HG03066 (cell line): ENCODE measurements at regions not wholly inside any gene's neighbourhood (a gene's known extent, or its start where the extent isn't known, plus 50 kb on each side); places are given as distances from the start of the nearest gene placed in this dataset.

Experiments
- ATAC-seq: cut with Tn5 transposase; IDR thresholded peaks from one replicate; pipeline ENCODE4 v1.9.1; 2021; ENCODE audit warnings: low read depth; ENCODE audit not compliant: unreplicated experiment

DNA sequence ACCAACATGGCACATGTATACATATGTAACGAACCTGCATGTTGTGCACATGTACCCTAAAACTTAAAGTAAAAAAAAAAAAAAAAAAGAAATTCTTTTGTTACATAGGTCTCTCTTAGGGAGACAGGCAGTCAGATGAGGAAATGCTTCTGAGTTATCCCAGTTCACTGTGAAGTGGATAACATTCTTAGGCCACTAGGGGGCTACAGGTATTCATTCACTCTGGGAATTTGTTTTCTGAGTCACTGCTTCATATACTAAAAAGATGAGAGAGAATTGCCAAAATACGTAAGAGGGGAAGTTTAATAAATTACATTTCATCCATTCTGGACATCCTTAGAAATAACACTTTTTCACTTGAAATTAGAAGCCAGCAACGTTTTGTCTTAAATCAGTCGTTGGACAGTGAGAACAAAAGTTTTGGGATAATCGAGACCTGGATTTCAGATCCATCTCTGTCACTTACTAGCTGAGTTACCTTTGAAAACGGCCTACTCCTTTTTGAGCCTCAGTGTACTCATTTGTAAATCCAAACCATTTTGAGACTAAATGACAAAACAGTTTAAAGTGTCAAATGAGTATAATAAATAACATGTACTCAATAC lies 738.4 kb upstream of the ALCAM start:
- no peak for ATAC-seq

DNA sequence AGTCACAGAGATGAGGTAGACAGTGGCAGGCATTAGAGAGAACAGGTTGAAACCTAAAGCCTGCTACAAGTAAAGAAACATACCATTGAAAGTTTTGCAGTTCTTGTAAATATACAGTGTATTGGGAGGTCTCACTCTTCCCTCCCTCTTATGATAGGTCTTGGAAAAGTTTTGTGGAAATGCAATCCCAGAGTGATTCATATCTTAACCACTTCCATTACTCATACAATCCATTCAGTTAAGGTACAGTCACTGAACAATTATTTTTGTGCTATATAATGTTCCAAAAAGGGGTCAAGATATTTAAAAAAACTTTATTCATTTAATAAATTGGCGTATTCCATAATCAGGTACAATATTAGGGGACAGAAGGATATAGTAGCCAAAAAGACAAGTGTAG lies 737.7 kb upstream of the ALCAM start:
- ATAC-seq, result no peak

DNA sequence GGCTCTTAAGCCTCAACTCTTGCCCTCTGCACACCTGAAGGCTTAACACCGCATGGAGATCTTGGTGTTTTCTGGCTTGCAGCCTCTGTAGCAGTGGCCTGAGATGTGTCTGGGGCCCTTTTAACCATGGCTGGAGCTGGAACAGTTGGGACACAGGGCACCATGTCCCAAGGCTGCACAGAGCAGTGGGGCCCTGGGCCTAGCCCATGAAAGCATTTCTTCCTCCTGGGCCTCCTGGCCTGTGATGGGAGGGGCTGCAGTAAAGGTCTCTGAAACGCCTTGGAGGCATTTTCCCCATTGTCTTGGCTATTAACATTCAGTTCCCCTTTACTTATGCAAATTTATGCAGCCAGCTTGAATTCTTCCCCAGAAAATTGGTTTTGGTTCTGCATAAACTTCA lies 735.5 kb upstream of the ALCAM start:
- ATAC-seq, result no peak

DNA sequence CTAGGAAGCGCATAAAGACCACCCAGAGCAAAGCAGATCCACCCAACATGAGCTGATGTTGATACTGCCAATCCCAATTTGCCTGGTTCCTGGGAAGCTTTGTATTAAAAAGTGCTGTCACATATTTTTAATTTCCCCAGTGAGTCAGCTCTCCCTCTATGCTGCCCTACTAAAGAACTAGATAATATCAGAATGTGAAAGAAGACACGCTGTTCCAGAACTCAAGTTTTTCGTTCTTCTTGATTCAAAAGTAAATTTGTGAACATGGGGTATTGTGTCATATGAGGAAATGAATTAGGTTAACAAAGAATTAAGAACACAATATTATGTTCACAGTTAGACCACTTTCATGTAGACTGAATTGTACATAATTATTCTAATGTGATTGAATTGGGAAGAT lies 734.2 kb upstream of the ALCAM start:
- no peak for ATAC-seq

DNA sequence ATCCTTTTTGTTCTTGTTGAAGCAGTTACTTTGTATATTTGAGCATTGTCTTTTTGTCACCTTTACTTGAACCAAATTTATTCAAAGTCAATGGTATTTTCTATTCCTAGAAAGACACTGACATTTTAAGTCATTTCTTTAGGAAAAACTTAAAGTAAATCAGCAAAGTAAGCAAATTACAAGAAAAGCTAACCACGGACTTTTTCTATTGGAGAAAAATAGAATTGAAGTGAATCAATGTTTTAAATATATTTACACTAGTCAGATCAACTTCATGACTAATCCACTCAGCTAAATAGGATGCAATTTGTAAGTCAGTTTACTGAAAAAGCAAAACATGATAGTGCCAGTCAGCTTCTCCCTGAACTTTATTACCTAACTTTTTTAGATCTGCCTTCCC lies 733.8 kb upstream of the ALCAM start:
- no peak for ATAC-seq

DNA sequence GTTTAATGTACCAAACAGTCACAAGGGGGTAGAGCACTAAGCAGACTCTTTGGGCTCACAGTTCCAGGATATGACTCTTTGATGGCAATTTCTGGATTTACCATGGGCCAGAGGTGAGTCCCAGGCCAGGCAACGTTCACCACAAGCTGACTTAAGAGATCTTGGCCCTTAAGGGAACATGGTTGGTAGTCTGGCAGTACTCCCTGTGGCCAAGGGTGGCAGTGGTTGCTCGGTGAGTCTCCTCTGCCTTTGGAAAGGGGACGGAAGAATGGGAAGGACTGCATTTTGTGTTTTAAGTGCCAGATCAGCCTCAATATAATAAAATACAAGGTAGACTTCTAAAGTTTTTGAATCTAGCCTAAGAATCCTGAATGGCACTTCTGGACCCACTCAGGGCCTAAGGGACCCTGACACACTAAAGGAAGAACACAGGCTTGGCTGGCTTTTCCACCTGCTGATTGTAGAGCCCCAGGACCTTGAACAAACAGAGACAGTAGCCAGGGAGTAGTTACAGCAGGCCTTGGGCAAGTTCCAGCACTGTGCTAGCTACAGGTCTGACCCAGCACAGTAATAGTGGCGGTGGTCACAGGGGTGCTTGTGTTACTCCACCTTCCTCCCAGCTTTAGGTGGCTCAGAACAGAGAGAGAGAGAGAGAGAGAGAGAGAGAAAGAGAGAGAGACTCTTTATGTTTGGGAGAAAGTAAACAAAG lies 730.7 kb upstream of the ALCAM start:
- ATAC-seq, result no peak

DNA sequence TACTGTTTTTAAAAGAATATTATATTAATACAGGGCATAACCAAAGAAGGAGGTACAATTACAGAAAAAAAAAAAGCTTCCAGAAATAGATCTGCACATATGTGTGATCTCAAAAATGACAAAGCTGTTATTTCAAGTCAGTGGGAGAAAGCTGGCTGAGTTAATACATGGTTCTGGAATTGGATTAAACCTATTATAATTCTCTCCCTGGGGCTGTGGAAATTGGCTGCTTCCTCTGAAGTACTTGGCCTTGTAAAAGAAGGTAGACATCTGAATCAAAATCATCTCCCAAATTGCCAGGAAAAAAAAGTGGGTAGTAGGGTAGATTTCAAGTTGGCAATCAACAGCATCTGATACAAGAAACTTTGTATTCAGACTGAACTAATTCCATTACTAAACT lies 723.9 kb upstream of the ALCAM start:
- ATAC-seq, result no peak

DNA sequence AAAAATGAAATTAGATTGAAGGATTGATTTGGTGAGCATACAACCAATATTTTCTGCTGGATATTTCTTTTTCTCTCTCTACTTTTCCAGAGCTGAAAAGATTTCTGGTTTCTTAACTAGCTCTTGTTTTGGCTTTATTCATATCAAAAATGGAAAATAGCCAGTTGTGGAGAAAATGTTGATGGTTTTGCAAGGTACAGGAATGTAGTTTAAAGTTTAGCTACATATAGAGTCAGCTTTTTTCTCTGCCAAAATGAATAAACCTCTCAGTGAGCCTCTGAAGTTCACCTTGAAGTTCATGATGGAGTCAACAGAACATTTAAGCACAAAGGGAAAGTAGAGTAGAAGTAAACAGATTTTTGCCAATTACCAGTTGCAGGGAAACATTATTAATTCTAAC lies 720.5 kb upstream of the ALCAM start:
- no peak for ATAC-seq

DNA sequence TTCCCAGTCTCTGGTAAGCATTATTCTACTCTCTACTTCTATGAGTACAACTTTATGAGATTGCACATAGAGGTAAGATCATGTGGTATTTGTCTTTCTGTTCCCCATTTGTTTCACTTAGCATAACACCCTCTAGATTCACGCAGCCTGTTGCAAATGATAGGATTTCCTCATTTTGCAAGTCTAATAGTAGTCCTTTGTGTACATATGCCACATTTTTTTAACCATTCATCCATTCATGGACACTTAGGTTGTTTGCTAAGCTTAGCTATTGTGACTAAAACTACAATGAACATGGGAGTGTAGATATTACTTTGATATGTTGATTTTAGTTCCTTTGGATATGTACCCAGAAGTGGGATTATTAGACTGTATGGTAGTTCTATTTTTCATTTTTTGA lies 717.9 kb upstream of the ALCAM start:
- ATAC-seq, result no peak

DNA sequence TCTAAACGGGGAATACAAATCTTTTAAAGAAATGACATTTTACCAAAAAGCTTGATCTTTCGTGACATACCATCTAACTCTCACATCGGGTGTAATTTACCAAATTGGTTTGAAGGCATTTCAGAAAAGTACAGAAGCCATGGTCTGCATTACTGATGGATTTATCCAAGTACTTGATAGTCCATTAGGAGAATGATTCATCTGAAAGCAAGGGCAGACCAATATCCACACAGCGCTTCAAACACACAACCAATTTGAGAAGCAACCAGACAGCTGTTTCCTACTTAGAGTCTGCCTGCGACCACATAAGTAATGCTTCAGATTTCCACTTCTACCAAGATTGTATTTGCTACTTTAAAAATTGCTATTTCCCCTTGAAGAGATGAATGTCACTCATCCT lies 697.6 kb upstream of the ALCAM start:
- no peak for ATAC-seq

DNA sequence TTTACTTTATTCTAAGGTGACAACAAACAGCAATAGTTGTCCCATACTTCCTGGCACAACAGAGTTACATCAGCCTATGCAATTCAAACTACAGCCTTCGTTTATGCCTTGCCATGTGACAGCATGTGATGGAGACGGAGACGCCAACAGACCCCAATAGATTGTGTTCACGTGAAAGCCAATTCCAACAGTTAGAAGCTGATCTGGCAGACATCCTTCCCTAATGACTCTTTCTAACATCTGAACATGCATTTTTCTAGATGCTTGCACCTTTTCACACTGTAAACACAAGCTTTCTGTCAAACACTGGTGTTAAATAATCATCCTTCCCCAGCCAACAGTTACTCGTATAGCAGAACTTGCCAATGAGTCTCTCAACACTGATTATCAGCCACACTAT lies 694.4 kb upstream of the ALCAM start:
- no peak for ATAC-seq

DNA sequence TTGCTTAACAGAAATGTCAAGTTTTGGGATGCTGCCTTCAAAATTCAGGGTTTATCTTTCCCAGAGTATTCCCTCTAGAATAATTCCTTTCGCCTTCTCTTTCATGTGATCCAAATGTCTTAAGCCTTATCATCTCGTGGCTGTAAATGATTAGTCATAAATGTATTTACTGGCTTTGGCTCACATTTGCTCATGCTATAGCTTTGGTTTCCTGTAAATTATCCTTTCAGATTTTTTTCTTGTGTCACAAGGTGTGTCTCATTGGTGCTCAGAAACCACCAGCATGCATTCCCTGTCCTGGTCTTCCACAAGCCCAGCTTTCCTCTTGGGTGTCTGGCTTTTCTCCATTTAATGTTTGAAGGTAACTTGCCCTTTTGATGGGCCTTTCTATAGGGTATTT lies 692.7 kb upstream of the ALCAM start:
- ATAC-seq, result no peak

DNA sequence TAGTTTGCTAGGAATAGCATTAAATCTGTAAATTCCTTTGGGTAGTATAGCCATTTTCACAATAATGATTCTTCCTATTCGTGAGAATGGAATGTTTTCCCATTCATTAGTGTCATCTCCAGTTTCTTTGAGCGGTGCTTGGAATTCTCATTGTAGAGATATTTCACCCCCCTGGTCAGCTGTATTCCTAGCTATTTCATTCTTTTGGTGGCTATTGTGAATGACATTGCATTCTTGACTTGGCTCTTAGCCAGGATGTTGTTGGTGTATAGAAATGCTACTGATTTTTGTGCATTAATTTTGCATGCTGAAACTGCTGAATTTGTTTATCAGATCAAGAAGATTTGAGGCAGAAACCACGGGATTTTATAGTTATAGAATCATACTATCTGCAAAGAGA lies 690.5 kb upstream of the ALCAM start:
- no peak for ATAC-seq

DNA sequence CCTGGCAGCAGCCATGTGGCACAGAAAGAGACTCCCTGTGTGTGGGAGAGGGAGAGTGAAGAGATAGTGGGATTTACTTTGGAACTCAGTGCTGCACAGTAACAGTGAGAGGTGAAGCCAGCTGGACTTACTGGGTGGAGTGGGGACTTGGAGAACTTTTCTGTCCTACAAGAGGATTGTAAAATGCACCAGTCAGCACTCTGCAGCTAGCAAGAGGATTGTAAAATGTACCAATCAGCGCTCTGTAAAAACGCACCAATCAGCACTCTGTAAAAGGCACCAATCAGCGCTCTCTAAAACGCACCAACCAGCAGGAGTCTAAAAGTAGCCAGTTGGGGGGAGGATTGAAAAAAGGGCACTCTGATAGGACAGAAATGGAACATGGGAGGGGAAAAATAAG lies 688.8 kb upstream of the ALCAM start:
- no peak for ATAC-seq

DNA sequence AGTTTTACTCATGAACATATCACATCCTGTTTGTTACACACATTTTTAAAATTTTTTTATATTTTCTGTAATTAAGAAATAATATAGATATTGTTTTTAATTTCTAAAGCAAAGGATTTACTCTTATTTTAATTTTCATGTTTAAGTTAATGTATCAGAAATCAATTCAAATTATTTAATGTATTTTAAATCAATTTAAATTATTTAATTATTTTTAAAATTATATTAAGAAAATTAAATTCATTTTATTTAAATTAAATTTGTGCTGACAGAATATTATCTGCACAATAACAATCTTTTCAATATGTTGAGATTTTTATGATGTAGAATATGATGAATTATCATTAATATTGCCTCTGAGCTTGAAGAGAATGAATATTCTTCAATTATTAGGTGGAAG lies 681.2 kb upstream of the ALCAM start:
- no peak for ATAC-seq

DNA sequence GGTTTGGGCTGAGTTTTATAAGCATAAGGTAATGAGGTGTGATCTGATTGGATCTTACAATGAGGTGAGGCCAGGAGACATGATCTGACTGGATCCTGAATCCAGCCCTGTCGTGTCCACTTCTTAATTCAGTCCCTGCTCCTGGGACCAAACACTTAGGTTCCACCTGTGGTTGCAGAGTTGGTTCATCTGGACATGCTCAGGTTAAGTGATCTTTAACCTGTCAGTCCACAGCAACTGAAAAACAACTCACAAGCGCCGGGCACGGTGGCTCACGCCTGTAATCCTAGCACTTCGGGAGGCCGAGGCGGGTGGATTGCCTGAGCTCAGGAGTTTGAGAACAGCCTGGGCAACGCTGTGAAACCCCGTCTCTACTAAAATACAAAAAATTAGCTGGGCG lies 679.3 kb upstream of the ALCAM start:
- ATAC-seq, result no peak

DNA sequence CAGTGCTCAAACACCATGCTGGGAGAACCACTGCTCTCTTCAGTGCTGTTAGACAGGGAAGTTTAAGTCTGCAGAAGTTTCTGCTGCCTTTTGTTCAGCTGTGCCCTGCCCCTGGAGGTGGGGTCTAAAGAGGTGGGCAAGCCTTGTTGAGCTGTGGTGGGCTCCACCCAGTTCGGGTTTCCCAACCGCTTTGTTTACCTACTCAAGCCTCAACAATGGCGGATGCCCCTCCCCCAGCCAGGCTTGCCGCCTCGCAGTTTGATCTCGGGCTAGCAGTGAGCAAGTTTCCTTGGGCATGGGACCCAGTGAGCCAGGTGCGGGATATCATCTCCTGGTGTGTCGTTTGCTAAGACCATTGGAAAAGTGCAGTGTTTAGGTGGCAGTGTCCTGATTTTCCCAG lies 670.2 kb upstream of the ALCAM start:
- no peak for ATAC-seq

DNA sequence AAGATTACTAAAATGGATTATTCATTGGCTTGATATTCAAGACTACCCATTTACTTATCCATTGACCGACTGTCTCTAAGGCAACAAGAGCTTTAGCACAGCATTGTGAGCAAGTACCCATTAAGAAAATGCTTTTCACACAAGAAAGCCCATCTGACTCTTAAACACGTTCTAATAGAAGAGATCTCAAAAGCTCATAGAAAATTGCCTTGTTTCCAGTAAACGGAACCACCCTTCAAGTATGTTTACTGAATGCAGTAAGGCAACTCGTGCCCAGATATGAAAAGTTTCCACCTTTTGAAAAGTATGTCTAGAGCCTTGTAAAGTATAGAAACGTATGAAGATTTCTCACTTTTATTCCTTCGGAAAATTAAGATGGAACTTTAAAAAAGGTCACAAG lies 655.3 kb upstream of the ALCAM start:
- ATAC-seq, result no peak

DNA sequence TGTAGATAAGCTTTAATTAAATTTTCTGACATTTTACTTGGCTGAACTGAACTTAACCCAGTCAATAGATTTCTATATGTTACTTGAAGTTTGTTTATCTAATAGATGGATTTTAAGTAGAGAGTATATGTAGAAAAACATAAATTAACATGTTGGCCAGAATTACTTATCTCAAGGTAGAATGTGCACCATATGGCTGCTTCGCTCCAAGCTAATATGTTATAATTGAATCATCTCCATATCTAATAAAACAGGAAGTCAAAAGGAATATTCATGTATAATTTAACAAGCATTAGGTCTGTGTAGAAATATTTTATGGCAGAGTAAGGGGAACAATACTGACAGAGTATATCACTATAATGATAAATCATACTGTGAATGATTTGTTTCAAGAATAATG lies 650.7 kb upstream of the ALCAM start:
- no peak for ATAC-seq

DNA sequence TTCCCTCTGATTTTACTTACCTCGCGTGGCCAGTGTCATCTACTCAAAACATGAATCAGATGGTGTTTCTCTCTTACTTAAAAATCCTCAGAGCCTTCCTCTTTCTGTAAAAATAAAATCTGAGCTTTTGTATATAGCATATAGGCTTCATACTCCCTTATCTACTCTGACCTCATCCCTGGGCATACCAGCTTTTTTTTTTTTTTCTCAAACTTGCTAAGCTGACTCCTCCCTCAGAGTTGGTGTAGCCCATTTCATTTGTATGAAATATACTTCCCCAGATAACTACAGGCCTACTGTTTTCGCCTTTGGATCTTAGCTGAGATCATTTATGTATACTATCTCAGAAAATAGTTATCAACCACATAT lies 648.9 kb upstream of the ALCAM start:
- peak; percentile 27 for ATAC-seq

DNA sequence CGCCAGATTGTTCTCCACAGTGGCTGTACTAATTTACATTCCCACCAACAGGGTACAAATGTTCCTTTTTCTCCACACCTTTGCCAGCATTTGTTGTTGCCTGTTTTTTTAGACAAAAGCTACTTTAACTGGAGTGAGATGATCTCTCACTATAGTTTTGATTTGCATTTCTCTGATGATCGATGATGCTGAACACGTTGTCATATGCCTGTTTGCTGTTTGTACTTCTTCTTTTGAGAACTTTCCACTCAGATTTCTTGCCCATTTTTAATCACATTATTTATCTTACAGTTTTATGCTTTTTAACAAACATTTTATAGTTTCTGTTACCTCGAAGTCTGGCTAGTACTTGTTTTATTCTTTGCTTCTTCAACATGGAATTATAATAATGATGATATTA lies 643.7 kb upstream of the ALCAM start:
- no peak for ATAC-seq

DNA sequence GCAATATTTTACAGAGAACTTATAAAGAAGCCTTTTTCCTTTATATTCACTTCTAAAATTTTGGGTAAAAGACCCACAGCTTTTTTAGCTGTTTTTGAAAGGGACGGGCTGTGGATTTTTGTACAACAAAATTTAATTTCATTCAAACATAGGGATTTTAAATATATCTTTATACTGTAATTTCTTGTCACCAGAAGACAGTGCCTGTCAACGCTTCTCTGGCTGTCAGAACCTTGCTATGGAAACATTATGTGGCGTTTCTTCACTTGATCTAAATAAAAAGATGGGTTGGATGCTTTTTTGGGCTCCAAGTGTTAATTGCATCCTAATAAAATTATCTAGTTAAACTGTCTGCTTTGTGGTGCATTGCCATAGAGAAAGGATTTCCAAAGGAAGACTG lies 635.6 kb upstream of the ALCAM start:
- ATAC-seq, result no peak

DNA sequence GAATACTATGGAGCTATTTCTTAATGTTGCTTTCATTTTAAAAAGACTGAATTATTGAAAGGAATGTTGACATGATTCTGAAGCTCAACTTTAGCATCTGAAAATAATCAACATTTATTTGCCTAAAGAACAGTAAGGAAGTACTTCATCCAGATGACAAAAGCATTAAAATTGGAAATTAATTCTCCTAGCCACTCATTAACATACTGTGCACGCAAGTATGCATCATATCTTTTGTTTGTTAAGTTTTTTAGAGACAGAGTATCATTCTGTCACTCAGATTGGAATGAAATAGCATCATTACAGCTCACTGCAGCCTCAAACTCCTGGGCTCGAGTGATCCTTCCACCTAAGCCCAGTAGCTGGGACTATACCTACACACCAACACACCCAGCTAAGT lies 632.1 kb upstream of the ALCAM start:
- ATAC-seq, result no peak
